ENCODE measurements at regions not wholly inside any gene's neighbourhood (a gene's known extent, or its start where the extent isn't known, plus 50 kb on each side); places are given as distances from the start of the nearest gene placed in this dataset.

- no TSS peak for BruUV-seq (replicated peaks)
- ChIA-PET POLR2A (ENCODE audit: unreplicated experiment) (no interaction called here), CTCF (interaction anchor here (1.1 to 1.5 kb wide), 2 partner anchors 9 to 19 kb away, joined by 3 to 4 read pairs; no protein-coding TSS in a partner anchor)
- DNase-seq (no peak), ATAC-seq (ENCODE audit: low read depth) (no peak)
- Histone ChIP-seq H3K14ac (replicated peaks; ENCODE audit: low read depth, low read length) (no peak overlapping the region), H3K23ac (ENCODE audit: low read depth, low read length) (no peak overlapping the region), H2BK120ac (ENCODE audit: low read depth, low read length) (no peak overlapping the region), H4K8ac (ENCODE audit: low read depth in 2 of 2, low read length in 2 of 2) (no peak overlapping the region), H2AFZ (replicated peaks; ENCODE audit: low read length, poor library complexity) (no peak overlapping the region), H3K9me3 (ENCODE audit: control insufficient read depth, insufficient read depth, low read length) (no peaks in the 10 kb centered on the region), H4K5ac (ENCODE audit: low read depth, low read length) (no peak overlapping the region), H3K18ac (ENCODE audit: low read depth, low read length) (no peak overlapping the region), H3K4me1 (ENCODE audit: control insufficient read depth, insufficient read depth, low read length) (no peaks in the 10 kb centered on the region), H2BK20ac (ENCODE audit: low read depth, low read length) (no peak overlapping the region), H3K27me3 (ENCODE audit: control insufficient read depth, insufficient read depth, low read length) (no peaks in the 10 kb centered on the region), H4K20me1 (ENCODE audit: insufficient read depth, low read length) (no peaks in the 10 kb centered on the region), H3K9ac (ENCODE audit: low read depth, low read length) (no peak overlapping the region), H3K9me1 (ENCODE audit: insufficient read depth, low read length) (no peaks in the 10 kb centered on the region), H2BK5ac (ENCODE audit: low read depth, low read length, poor library complexity, severe bottlenecking) (no peak overlapping the region), H2AK5ac (ENCODE audit: low read depth, low read length) (no peak overlapping the region), H3K27ac (ENCODE audit: insufficient read depth, low read length) (no peak overlapping the region), H3K4me2 (ENCODE audit: low read depth, low read length) (no peak overlapping the region), H2AK9ac (replicated peaks; ENCODE audit: low read depth, low read length, poor library complexity) (no peak overlapping the region), H3K79me1 (ENCODE audit: low read depth in 1 of 2, low read length in 2 of 2) (no peaks in the 10 kb centered on the region), H3K4ac (ENCODE audit: low read depth, low read length) (no peak overlapping the region), H4K91ac (ENCODE audit: insufficient read depth, low read depth, low read length) (no peak overlapping the region), H2BK15ac (ENCODE audit: low read depth, low read length) (no peak overlapping the region), H3K36me3 (ENCODE audit: control insufficient read depth, insufficient read depth, low read length) (no peaks in the 10 kb centered on the region), H3K4me3 (ENCODE audit: insufficient read depth, low read depth, low read length) (no peak overlapping the region), H3K56ac (ENCODE audit: extremely low read depth, insufficient read depth, low read length) (no peak overlapping the region)
- intact Hi-C loops (cut with micrococcal nuclease), result no loop called here
- TF ChIP-seq USF2 (IDR thresholded peaks at IDR 0.05; ENCODE audit: low read depth, low read length), result no peak
- no peak for TF ChIP-seq CHD1 (IDR thresholded peaks at IDR 0.05; ENCODE audit: low read depth, low read length)
- TF ChIP-seq CEBPB (IDR thresholded peaks at IDR 0.05; ENCODE audit: low read depth, low read length), result no peak
- TF ChIP-seq RAD21 (IDR thresholded peaks at IDR 0.05; ENCODE audit: low read length), result no peak
- TF ChIP-seq POLR2A (IDR thresholded peaks at IDR 0.05; ENCODE audit: low read depth, low read length), result no peak
- TF ChIP-seq SMC3 (IDR thresholded peaks at IDR 0.05; ENCODE audit: low read depth, low read length), result no peak
- TF ChIP-seq MXI1 (IDR thresholded peaks at IDR 0.05; ENCODE audit: borderline replicate concordance, low read depth, low read length), result no peak
- in situ Hi-C loops (cut with MboI; ENCODE audit: low sequenced_read_pairs), result no loop called here
- dilution Hi-C loops (cut with HindIII; ENCODE audit: low sequenced_read_pairs, unreplicated experiment), result no loop called here
- no CpG with 5 or more reads among the region's 1 CpG for WGBS, 2 experiments (ENCODE audit: extremely low coverage in 2 of 2, insufficient read length in 1 of 2)
Observed at GRCh38 chr2:156769802-156770201, 333.6 kb downstream of the GPD2 start.

Data from IMR-90 (cell line).